ENCODE measurements at regions not wholly inside any gene's neighbourhood (a gene's known extent, or its start where the extent isn't known, plus 50 kb on each side); places are given as distances from the start of the nearest gene placed in this dataset.

- no peak for TF ChIP-seq CTCF (conservative IDR thresholded peaks at IDR 0.05; ENCODE audit: low read depth, low read length)
- TF ChIP-seq EZH2 (IDR thresholded peaks at IDR 0.05; ENCODE audit: borderline replicate concordance, low read depth, low read length, poor library complexity, severe bottlenecking), result no peak
These were observed 178.0 kb downstream of the MDFIC start for GRCh38 chr7:115099906-115100305.

Measured in A673 (cell line).